IPS DF 19.7 (cell line): ENCODE measurements at regions not wholly inside any gene's neighbourhood (a gene's known extent, or its start where the extent isn't known, plus 50 kb on each side); places are given as distances from the start of the nearest gene placed in this dataset.

Experiments
- DNase-seq: peaks from one replicate; pipeline ENCODE4 v3.0.0-alpha.2; 2013; ENCODE audit warnings: low read depth, low spot score

GRCh38 chr1:186620566-186621350 is 59.5 kb downstream of the PTGS2 start:
- no peak for DNase-seq

DNA sequence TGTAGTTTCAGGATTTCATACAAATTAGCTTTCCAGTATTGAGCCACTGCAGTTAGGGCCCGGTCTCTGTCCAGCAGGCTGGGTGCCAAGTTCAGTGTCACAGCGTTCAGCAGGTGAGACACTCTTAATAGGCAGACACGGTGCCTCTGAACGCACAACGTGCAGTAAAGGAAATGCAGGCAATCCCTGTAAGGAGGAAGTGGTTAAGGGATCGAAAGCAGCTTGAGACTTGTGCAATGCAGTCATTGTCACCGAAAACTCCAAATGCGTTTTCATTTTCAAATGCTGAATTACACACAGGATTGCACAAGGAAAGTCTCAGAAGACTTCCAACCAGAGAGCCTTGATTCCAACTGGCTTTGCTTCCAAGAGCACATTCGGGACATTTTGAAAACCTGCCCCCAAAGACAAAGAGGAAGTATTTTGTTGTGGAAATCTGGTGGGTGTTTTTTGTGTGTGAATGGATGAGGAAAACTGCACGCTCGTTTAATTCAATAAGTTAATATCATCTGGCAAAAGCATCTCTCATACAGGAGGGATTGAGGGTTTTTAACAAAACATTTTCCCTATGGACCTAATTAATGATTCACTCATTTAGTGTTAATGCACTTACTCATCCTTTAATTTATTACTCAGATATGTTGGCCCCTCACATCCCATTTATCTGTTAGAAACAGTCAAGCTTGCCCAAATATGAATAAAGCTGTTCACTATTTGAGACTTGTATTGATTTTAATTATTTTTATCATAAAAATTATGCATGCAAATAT is 61.6 kb downstream of the PTGS2 start:
- no peak for DNase-seq

GRCh38 chr1:186617926-186618325 is 62.3 kb downstream of the PTGS2 start:
- no peak for DNase-seq

DNA sequence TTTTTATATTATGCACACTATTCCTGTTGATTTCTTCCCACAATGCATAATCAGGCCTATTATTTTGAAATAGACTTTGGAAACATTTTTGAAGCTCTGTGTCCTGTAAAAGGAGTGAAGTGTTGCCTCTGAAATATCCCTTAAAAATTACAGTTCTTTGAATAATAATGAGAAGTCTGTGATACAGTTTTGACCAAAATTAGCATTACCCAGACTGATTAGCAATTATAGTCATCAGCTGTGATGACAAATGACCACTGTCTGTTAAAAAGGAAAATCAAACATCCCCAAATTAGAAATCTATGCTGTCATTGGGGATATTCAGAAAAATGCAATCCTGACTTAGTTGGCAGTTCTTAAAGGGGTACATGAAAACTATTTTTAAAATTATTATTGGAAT is 63.7 kb downstream of the PTGS2 start:
- no peak for DNase-seq

DNA sequence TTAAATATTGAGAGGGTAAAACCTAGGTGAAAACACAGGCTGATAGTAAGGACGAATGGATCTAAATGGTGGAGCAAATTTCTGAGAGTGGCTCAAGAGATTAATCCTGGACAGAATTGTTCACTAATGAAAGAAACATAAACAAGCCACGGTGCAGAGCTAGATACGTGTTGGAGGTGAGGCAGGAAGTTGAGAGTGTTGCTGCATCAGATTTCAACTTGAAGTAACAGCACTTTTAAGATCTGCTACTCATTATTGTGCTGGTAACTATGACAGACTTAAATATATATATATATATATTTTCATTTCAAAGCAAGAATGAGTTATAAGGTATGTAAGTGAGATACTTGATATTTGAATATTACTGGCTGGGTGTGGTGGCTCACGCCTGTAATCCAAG is 64.9 kb downstream of the PTGS2 start:
- DNase-seq, result no peak

DNA sequence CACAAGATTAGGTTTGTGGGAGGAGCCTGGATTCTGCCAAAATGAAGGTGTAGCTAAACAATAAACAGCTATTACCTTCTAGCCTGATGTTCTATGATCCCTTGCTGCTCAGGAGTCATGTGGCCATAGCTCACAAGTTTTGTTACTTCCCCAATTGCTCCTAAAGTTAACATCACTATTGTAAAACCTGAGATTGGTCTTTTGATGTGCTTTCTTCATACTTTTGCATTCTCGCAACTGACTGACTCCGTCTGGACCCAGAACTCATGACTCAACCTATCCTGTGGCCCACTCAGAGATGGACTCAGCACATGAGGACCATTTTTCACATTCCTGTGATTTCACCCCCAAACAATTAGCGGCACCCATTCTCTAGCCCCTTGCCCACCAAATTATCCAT is 69.1 kb downstream of the PTGS2 start:
- DNase-seq, result no peak

GRCh38 chr1:186609183-186609582 is 71.0 kb downstream of the PTGS2 start:
- no peak for DNase-seq

GRCh38 chr1:186605762-186606350 is 74.4 kb downstream of the PTGS2 start:
- DNase-seq, result peak; percentile 12

DNA sequence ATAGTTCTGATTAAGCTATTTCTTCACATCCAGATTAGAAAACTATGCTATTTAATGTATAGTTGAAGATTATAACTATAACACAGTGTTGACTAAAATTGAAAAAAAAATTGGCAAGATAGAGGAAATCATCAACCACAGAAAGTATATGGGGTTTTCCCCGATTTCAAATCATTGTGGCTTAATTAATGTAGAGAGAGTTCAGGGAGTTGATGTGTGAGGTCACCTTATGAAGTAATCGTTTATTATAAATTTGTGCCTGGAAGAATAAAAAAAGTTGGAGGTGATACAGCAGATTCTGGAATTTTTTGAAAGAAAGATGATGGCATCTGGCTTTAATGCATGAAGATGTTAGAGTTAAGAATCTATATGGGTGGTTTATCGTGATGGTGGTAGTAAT is 84.3 kb downstream of the PTGS2 start:
- no peak for DNase-seq

GRCh38 chr1:186578325-186579016 is 101.8 kb downstream of the PTGS2 start:
- DNase-seq, result no peak

GRCh38 chr1:186577633-186578032 is 102.6 kb downstream of the PTGS2 start:
- no peak for DNase-seq

DNA sequence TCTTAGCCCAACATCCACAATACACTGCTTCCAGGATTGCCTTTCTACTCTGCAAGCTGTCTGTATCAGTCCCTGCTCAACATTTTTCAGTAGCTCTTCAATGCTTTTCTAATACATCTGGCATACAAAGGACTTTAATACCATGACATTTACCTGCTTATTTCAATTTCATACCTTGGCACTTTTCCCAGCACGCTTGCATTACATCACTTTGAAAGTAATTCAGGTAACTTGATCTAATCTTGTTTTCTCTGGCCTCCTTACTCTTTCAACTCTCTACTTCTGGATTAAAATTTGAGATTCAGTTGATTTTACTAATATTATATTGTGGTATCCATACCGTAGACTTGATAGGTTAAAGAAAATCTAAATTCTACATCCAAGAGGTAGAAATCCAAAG is 103.0 kb downstream of the PTGS2 start:
- DNase-seq, result no peak

GRCh38 chr1:186575348-186575747 is 104.9 kb downstream of the PTGS2 start:
- DNase-seq, result no peak

DNA sequence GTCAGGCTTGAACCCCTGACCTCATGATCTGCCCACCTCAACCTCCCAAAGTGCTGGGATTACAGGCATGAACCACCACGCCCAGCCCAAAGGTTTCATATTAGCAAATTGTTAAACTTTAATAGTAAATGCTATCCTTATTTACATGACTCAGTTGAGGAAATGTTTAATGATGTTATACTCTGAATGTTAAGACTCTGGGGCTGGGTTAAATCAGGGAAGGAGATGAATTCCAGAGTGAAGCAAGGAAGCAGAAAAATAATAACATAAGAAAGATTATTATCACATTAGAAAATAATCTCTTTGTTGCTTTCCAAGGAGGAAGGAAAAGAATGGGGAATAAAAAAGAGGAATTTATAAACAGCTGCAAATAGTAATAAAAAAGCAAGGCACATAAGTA is 105.3 kb downstream of the PTGS2 start:
- no peak for DNase-seq

DNA sequence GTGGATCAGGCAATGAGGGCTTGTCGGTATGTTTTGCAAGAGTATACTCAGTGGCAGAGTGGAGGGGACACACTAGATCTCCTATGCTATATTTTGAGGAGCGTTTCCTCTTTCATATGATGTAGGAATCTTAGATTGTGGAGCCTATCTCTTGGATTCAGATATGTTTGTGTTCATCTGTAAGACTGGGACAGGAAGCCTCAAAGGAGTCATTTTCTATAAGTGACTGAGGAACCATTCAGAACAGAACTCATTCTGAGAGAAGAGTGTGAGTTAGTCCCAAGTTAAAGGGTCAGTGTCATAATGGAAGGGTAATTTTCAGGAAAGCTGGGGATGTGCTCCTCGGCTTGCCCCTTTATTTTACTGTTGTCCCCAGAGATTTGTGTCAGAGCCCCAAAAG is 107.7 kb downstream of the PTGS2 start:
- DNase-seq, result no peak

GRCh38 chr1:186571771-186572170 is 108.5 kb downstream of the PTGS2 start:
- DNase-seq, result no peak

DNA sequence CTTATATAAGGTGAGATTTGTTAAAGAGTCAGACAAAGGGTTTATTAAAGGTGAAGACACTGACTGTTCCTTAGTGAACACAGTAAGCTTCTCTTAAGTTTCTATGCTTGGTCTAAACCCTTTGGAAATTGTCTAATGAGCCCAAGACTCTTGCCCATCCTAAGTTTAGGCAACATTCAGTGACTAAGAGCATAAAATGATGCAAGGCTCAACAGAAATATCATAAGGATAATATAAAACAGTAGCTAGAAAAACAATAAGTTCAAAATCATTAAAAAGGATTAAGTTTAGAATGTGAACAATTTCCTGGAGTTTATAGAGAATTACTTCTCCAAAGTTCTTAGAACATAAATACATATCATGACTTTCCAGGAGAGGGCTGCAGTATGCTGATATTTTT is 108.9 kb upstream of the PDC start:
- DNase-seq, result no peak

GRCh38 chr1:186568221-186568620 is 107.3 kb upstream of the PDC start:
- no peak for DNase-seq

GRCh38 chr1:186566140-186566855 is 105.4 kb upstream of the PDC start:
- no peak for DNase-seq

GRCh38 chr1:186564582-186564981 is 103.7 kb upstream of the PDC start:
- DNase-seq, result no peak

- DNase-seq, result no peak
These were observed 98.7 kb upstream of the PDC start for GRCh38 chr1:186559601-186560116.
